Astrocyte of the cerebellum (primary cell): ENCODE measurements at regions not wholly inside any gene's neighbourhood (a gene's known extent, or its start where the extent isn't known, plus 50 kb on each side); places are given as distances from the start of the nearest gene placed in this dataset.

ENCODE experiments used
- DNase-seq: peaks from one replicate; pipeline ENCODE4 v3.0.0-alpha.2; 2011; ENCODE audit warnings: low read depth
- H3K4me3 ChIP-seq: 2 replicates; pipeline ENCODE4 v1.5.1; 2011; ENCODE audit warnings: mild to moderate bottlenecking, low read depth, low read length, moderate library complexity
- in situ Hi-C: cut with HindIII; loops from 2 replicates; pipeline ENCODE4 v1.10.0; 2017; ENCODE audit warnings: low sequenced_read_pairs
- TF ChIP-seq, protein P1 (sequence below): IDR thresholded peaks from 2 replicates; pipeline ENCODE4 v1.5.1; 2012; ENCODE audit warnings: low read length, low read depth, moderate library complexity, mild to moderate bottlenecking; ENCODE audit errors: missing control alignments

DNA sequence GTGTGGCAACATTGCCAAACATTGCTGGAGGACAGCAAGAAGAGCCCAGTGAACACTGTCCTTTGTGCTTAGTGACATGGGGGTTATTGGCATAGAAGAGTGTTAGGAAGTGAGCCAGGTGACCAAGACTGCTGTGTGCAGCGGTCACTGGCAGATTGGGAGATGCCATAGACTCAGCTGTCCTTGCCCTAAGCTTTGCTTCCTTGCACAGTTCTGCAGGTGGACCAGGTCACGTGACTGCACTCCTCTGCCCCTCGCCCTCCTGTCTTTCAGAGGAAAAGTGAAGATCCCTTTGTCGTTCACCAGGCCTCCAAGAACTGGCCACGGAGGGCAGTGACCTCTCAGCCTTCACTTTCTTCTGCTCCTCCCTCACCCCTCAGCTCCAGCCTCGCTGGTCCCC lies 215.6 kb upstream of the SMIM21 start:
- no peak for DNase-seq
- no peak overlapping the region for H3K4me3 ChIP-seq
- TF ChIP-seq, protein P1, sequence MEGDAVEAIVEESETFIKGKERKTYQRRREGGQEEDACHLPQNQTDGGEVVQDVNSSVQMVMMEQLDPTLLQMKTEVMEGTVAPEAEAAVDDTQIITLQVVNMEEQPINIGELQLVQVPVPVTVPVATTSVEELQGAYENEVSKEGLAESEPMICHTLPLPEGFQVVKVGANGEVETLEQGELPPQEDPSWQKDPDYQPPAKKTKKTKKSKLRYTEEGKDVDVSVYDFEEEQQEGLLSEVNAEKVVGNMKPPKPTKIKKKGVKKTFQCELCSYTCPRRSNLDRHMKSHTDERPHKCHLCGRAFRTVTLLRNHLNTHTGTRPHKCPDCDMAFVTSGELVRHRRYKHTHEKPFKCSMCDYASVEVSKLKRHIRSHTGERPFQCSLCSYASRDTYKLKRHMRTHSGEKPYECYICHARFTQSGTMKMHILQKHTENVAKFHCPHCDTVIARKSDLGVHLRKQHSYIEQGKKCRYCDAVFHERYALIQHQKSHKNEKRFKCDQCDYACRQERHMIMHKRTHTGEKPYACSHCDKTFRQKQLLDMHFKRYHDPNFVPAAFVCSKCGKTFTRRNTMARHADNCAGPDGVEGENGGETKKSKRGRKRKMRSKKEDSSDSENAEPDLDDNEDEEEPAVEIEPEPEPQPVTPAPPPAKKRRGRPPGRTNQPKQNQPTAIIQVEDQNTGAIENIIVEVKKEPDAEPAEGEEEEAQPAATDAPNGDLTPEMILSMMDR = no peak
- in situ Hi-C loops = no loop called here

DNA sequence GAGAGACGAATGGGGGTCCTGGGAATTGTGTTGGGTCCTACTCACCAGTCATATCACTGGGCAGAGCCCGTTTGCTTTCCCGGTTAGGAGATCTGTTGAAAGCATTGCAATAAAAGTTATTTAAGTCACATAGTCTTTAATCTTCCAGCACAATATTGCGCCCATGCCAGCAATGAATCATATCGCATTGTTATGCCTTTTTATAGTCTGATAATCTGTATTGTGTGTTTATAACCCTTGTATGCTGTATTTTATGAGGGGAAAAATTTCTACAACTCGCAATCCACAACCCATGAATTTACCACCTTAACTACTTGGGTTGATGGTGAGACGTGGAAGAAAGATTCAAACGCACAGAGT lies 211.9 kb upstream of the SMIM21 start:
- TF ChIP-seq, protein P1 = no peak
- no peak for DNase-seq
- in situ Hi-C loops = no loop called here
- H3K4me3 ChIP-seq = no peak overlapping the region

DNA sequence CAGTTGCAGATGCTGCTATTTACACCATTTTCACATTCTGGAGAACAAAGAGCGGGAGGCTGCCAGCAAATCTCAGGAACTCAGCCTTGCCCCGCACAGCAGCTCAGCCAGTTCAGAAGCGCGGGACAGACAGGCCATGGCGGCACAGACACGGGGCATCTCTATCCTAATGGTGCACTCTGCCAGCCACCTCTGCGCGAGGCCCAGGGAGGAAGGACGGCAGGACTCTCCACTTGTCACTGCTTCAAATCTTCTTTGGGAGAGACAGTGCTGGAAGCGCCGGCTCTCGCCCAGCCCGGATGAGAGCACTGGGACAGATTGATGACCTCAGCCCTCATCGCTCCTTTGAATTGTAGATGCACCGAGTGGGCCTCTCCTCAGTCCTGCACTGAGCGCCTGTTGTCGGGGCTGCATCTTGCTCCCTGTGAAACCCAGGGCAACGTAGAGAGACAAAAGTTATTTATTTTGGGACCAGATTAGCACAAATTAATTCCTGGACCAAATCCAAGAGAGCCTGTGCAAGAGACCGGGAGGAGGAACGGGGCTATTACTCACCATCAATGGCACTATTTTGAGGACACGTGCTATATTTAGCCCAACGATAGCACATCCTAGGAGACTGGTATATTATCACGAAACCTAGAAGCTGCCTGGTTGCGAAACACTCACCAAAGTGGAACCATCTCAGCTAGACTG lies 211.4 kb upstream of the SMIM21 start:
- TF ChIP-seq, protein P1 = no peak
- peak; percentile 6 for DNase-seq
- in situ Hi-C loops = no loop called here
- H3K4me3 ChIP-seq = peak overlapping the region; percentile 32

DNA sequence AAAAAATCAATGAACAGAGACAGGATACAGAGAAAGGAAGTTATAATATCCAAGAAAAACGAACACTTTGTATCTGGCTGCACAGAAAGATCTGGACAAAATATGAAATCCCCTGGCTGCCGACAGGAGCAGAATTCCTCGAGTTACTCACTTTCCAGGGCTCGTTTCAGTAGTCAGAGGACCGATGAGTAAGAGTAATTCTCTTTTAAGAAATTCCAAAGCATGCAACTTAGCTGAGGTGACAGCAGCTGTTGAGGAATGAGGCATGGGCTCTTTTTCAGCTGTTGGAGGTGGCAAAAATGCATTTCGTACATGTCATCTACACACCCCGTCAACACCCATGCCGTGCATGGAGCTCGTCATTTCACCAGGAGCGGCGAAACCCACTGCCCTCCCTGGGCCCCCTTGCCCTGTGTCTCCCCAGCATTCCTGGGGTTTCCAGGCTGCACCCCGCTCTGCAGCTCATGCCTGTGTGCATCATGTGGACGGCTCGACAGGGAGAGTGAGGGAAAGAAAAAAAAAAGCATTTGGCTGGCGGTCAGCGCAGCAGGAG lies 210.8 kb upstream of the SMIM21 start:
- TF ChIP-seq, protein P1 = peak; percentile 51
- peak; percentile 55 for DNase-seq
- in situ Hi-C loops = no loop called here
- peak overlapping the region; percentile 32 for H3K4me3 ChIP-seq

DNA sequence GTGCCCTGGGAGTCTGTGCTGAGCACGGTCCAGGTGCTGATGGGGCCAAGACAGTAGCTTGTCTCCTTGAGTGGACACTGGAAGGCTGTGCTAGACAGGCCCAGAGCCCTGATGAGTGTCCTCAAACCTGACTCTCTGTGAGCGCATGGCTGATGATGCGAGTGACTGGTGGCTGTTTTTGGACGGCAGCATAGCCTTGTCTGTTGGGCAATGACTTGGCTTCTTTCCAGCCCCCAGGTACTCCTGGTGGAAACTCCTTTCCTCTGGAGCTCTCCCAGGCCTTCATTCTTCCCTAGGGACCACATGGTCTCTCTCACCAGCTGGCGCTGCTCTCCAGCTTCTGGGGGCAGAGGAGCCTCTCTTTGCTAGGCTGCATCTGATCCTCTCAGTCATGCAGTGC lies 207.6 kb upstream of the SMIM21 start:
- in situ Hi-C loops = no loop called here
- TF ChIP-seq, protein P1 = no peak
- no peak overlapping the region for H3K4me3 ChIP-seq
- no peak for DNase-seq

DNA sequence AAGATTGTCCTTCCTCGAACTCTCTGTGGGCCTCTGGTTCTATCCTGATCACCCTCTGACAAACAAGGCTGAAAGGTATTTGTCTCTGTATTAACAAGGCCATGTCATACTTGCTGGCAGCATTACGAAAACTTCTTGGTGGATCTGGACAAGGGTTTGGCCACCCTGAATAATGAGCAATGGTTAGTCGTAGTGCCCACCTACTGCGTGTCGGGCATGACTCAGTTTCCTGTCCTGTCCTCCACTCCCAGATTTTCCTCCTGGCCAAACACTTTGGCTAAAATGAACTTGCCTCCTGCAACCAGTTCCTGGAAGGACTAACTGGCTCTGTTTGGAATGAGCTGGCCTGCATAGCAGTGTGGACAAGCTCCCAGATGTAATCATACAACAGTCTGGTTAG lies 198.5 kb upstream of the SMIM21 start:
- TF ChIP-seq, protein P1 = no peak
- DNase-seq = no peak
- H3K4me3 ChIP-seq = no peak overlapping the region
- in situ Hi-C loops = no loop called here
